GM21576 (cell line): ENCODE measurements at regions not wholly inside any gene's neighbourhood (a gene's known extent, or its start where the extent isn't known, plus 50 kb on each side); places are given as distances from the start of the nearest gene placed in this dataset.

Experiments
- ATAC-seq: cut with Tn5 transposase; IDR thresholded peaks from one replicate; pipeline ENCODE4 v1.9.1; 2021; ENCODE audit warnings: mild to moderate bottlenecking, moderate library complexity; ENCODE audit not compliant: unreplicated experiment

DNA sequence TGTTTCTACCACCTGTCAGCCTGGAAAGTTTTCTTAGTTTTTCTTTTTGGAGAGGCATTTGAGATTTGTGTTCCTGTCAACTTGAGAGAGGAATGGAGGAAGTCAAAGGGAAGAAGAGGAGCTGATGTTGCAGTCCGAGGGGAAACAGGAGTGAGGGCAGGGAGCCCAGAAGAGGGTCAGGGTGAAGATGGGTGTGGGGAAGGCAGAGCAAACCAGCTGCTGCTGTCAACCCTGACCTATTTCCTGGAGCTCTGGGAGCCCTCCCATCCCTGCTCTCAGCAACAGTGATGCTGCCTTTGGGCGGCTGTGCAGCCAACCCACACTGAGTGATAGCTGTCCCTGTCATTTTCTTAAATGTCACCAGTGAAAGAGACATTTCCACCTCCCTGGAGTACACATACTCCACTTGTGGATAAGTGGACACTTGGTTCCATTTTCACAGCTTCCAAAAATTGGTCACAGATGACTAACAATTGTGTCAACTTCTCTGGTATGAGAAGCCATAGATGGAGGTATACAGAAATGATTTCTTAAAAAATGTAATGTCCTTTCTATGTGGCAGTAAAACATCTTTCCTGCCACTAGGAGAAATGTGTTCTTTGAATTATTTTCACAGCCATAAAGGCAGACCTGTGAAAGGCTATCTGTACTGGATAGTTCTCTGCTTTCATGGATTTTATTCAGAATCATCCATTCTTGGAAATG is 556.3 kb upstream of the TBL1XR1 start:
- no peak for ATAC-seq

DNA sequence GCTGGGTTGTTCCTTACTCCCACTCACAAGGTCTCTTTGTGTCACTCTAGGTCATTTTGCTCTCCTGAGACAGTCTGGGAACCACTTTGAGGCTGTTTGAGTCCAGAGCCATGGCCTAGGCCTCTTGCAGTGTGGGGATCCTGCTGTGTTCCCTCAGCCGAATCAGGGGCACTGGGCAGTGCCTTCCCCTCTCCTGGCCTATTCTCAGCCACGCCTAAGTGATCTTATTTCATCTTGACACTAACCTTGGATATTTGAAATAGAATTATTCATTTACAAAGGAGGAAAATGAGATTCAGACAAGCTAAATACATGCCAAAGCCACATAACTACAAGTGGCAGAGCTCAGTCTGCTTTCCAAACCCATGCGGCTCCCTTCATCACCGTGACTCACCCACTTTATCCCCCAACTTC is 557.2 kb upstream of the TBL1XR1 start:
- no peak for ATAC-seq

DNA sequence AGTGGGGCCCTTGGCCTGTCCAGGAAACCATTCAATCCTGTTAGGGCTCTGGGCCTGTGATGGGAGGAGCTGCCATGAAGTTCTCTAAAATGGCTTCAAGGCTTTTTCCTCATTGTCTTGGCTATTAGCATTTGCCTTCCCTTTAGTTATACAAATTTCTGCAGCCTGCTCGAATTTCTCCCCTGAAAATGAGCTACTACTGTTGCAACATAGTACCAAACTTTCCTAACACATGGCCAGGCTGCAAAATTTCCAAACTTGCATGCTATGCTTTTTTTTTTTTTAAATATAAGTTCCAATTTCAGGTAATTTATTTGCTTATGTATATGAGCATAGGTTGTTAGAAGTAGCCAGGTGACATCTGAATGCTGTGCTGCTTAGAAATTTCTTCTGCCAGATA is 560.8 kb upstream of the TBL1XR1 start:
- no peak for ATAC-seq

DNA sequence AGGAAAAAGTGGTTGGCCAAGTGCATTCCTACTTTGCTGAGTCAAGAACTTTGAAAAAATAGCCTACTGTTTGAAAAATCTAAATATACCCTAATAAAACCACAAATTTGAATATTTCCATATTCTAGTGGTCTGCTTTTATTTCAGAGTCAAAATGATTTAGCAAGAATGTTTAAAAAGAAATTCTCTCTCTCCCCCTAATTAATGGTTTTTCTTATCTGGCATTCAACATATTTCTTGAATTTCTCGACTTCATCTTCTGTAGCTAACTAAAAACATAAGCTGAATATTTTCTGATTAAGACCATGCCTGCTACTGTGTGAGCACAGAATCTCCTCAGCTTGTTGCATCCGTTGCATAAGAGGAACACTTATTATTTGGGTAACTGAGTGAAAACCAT is 563.5 kb upstream of the TBL1XR1 start:
- no peak for ATAC-seq

DNA sequence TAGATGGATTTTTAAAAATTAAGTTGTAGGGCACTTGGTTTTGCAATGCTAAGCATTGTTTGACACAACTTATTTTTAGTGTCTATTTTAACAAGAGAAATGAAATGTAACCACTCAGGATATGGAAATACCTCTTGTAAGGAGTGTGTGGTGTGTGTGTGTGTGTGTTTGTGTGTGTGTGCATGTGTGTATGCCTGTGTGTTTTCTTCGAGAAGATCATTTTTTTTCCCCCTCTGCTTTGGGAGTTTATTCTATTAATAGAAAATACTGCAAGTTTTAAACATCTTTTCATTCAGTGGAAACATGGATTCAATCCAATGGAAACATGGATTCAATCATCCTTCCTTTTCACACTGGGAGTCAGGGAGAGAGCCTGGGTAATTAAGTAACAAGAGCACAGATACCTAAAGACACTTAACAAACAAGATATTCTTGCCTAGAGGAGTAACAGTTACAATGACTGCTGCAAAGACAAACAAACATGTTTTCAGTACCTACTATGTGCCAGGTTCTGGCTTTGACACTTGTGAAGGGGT is 567.2 kb upstream of the TBL1XR1 start:
- no peak for ATAC-seq

DNA sequence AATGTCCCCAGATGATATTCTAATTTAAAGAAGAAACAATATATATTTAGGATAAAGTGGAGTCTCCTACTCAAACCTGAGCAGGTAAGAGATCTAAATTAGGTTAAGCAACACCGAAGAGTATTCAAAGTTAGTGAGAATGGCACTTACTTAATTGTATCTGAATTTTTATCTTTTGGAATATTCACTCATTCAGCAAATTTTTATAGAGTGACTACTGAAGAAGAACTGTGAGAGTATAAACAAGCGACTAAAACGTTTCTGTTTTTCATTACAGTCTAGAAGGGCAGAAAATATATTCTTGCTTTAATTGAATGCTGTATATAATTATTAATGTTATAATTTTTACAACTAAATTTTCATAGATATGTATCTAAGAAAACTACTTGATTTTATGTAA is 567.7 kb upstream of the TBL1XR1 start:
- no peak for ATAC-seq

DNA sequence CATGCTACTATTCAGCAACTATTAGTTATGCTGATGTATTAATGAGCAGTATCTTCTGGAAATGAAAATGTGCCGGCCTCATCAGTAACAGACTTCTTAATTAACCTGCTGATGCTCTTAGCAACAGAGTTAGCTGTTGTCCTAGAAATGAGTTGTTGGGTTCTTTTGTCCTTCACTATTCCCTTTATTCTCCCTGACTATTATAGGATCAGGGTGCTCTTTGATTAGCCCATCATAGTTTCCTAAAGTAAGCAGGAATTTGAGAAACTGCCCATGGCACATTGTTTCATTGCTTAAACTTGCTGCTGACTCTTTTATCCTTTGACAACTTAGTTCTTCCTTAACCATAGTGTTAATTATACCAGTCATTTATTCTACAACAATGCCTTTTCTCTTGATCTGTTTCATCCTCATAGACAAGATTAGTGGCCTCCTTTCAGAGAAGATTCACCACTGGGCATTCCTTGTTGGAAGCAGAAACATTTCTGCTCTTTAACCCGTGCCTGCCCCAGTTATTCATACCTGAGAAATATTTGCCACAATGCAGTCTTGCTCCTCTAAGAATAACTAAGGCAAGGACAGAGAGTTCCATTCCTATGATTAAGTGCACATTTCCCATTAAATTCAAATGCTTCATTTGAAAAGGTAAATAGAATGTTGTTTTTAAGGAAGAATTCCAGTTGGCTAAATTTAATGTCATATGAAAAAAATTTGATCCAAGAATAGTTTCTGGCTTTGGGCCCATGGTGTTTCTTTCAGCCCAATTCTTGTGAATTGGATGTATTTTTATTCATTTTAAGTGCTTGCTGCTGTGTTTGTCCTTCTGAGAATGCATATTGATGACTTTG is 573.3 kb upstream of the TBL1XR1 start:
- ATAC-seq = no peak

DNA sequence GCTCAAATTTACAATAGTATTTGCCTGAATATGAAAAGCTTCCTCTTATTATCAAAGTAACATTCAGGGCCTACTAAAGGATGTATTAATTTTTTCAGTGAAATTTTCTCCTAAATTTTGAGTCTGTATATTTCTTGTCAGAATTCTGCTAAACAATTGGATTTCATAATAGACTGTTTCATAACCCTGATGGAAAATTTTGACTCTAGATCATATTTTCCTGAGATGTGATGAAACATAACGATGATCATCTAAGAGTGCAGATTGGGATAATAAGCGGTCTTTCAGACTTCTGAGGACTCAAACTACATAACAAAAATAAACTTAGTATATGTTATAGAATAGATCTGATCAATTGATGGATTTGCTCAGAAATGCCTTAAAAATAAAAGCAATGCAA is 574.5 kb upstream of the TBL1XR1 start:
- no peak for ATAC-seq

DNA sequence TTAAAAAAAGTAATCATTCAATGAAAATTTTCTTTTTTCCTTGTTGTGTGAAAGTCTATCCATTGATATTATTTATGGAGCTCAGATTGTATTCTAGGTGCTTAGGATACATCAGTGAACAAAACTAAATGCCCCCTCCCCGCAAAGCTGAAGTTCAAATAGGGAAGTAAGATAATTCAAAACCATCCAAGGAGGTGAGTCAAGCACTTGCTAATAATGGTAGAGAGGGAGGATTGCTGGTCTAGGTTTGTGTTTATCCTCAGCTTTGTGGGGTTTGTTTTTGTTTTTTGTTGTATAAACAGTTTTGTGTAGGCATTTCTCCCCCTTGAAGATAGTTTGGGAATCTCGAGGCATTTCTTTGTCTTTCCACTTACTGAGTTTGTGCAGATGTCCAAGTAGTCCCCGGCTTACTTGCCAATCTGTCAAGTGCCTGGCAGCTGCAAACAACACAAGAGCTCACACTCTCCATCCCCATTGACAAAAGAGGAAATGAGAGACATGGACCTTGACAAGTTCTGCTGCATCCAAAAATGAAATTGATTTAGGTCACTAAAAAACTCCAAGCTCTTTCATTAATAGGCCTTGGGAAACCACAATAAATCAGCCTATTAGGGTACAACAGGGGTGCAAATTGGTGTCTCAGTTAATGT is 575.8 kb upstream of the TBL1XR1 start:
- no peak for ATAC-seq

DNA sequence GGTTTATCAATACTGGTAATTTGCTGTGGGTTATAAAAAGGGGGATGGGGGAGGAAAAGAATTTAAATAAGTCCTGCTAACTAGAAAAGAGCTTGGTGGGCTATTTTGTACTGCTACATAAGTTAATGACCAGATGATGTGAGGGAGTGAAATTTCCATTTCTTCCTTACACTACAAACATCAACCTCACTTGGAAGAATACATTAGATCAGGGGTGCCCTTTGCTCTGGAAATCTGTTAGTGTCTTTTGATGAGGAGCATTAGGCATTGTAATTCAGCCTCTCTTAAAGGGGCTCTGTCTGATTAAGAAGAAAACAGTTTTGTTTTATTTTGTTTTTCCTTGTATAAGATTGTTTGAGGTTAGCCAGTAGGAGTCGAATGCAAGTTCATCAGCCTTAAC is 576.4 kb upstream of the TBL1XR1 start:
- no peak for ATAC-seq

DNA sequence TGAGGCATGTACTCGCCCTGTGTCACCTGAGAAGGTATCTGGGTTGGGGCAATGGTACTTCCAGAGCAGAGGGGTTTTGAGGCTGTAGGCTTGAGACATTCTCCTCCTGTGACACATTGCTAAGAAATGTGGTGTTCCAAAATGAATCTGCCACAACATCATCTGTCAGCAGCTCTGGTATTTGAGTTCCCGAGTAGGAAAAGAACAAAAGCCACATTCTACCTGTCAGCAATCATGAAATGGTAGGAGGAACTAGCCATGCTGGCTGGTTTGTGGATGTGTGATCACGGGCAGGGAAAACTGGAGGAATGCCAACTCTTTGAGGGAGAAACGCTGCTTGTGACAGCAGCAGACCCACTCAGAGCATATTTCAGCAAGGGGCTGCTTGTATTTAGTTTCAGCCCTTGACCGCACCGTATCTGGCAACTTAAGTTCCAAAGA is 579.4 kb upstream of the TBL1XR1 start:
- no peak for ATAC-seq

DNA sequence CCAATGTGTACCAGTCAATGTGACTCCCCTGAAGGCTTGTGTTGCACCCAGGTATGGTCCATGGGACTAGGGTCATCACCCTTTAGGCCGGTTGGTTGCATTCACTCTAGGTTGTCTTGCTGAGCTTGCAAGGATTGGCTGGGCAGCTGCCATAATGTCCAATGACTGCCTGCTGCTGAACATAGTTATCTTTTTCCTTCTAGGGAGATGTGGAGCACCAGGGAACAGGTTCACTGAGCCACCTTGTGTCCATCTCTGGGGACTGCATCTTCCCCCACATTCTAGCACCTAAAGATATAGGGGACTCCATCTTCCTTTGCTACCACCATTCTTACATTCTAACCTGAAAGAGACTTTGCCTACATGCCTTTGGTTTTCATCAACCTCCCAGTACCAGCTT is 580.4 kb upstream of the TBL1XR1 start:
- ATAC-seq = peak; percentile 87

DNA sequence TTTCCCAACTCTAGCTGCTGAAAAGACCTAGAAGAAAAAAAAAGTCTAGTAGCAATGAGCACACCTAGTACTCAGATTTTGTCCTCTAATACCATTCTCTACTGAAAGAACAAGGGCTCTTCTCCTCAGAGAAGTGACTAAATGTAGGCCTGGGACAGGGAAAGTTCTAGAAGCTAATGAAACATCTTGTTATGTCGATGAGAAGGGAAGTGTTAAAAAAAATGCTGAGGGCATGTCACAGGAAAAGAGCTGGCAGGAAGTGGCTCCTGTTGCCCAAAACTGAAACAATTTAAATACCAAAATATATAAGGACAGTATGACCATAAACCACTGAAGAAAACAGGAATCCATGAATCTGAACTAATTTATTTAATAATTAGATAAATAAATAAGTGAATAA is 581.4 kb upstream of the TBL1XR1 start:
- ATAC-seq = no peak

DNA sequence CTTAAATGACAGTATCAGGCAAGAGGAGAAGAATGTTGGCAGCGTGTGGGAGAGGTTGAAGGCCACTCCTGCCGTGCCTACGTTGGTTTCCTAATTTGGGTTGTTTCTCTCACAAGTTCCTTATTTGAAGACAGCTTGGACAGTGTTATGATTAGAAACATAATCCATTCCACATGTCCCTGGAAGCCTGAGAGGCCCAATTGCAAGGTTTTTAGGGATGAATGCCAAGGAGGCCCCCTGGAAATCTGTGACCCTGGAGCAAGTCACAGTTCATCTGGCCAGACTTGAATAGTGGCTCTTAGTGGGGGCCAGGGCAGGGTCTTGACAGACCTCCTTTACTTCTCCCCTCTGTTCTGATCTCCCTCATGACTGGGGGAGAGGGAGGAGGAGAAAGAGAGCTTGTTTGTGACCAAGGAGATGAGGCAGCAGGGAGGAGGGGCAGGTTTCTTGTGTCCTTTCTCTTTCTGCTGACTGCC is 584.4 kb upstream of the TBL1XR1 start:
- ATAC-seq = no peak

DNA sequence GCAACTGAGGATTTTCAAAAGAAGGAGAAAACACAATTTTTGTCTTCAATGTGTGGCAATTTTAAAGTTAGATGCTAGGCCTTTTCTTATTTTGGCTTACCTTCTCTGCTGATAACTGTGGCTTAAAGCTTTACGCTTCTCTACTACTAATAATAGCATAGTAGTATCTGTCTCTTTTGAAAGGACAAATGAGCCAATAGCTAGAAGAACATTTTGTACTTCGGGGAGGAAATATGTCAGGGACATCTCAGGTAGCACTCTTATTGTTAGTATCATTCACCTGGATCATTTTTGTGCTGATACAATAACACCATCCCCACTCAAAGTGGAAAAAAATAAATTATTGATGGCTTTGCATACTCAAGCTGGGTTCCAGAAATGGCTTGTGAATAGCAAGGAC is 586.1 kb upstream of the TBL1XR1 start:
- no peak for ATAC-seq

DNA sequence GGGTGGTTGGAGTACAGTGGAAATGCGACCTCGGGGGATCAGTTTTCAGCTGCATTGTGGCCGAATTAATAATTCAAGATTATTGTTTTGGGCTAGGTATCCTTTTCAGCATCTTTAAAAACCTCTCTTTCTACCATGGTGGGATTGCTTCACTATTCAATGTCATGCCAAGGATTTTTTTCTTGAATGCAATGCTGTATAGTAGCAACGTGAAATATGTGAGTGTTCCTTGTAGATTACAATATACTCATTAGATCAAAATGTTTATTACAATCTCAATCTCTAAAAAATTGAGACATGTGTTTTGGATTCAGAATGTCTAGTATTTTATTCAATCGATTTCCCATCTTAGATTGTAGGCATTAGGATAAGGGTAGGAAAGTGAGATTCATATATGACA is 586.5 kb upstream of the TBL1XR1 start:
- no peak for ATAC-seq

DNA sequence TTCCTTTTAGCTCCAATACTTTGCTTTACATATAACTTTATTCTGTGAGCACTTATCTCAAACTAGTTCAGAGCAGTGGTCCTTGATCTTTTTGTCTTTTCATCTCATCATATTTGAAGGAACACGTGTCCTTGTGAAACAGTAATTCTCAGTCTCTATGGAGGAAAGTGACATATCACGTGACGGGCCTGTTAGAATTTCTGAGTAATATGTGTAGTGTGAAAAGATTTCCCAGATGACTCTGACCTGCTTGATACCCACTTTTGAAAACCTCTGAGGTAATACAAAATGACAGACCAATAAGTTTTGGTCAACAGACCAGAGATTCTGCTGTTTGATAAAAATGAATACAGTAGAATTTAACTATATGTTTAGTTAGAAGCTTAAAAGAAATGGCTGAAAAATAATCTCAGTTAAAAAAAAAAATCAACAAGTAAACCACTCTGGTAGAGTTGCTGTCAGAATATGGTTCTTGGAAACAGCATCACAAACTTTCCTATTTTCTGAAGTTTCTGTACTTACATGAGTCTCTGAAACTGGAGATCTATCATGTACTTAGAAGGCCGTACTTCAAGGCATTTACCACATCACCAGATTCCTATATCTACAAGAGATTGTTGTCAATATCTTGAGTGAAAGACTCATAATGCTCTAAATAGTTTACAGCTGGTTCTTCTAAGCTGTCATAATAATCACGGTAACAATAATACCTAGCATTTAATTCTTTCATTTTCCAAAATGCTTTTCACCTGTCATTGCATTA is 590.2 kb upstream of the TBL1XR1 start:
- no peak for ATAC-seq

DNA sequence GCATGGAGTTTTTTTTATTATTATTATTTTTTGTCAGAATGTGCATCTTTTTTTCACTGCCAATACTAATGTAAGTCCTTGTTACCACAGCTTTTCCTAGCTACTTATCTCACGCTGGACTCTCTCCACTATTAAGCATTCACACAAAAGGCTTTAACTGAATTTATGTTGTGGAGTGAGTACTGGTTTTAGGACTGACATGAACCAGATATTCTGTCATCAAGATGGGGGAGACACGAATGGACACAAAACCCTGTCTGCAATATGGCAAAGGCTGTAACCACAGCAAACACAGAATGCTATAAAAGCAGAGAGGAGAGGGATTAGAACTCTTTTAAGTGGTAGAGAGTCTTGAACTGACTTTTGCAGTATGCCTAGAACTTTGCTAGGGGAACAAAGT is 592.2 kb upstream of the TBL1XR1 start:
- no peak for ATAC-seq

DNA sequence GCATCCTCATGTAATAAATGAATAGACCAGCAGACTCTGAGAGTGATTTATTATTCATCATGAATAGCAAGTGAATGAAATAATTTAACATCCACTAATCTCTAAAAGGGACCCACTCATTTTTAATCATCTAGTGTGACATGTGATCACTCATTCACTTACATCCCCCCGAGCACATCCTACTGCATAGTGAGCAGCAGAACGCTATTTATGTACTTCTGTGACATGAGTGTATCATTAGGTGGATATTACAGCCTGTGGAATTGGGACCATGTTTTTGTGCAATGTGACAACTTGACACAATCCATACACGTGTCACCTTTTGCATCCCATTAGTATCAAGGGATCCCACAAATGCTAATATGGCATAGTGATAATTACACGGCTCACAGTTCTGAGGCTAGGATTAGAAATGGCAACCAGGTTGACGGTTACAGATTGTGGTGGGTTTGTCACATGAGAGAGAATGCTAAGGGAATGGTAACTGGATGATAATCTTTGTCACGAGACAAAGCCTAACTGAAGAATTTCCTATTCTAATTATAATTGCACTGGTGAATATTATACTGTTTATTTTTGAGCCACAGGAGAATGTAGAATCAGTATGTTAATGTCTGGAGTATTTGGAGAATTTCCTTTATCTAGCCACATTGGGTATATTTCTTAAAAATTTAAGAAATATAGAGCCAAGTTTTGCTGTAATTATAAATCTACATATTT is 595.2 kb upstream of the TBL1XR1 start:
- ATAC-seq = no peak

DNA sequence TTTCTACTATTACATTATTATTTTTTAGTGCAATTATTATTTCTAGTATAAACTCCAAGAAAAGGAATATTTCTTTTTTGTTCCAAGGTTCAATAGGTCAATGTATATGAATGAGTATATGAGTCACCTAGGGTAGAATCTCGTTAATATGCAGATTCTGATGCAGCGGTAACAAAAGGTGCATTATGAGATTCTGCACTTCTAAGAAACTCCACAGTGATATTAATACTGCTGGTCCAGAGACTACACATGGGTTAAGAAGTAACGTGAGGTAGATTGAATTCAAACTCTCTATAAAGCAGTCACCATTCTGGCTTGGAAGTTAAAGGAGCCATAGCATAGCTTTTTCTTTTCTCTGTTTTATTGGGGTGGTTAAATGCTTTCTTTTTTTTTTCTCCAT is 596.2 kb upstream of the TBL1XR1 start:
- no peak for ATAC-seq
